ENCODE measurements at regions not wholly inside any gene's neighbourhood (a gene's known extent, or its start where the extent isn't known, plus 50 kb on each side); places are given as distances from the start of the nearest gene placed in this dataset.

- no peak for TF ChIP-seq NRF1 (conservative IDR thresholded peaks at IDR 0.05; ENCODE audit: low read depth, low read length)
- TF ChIP-seq, protein P1, sequence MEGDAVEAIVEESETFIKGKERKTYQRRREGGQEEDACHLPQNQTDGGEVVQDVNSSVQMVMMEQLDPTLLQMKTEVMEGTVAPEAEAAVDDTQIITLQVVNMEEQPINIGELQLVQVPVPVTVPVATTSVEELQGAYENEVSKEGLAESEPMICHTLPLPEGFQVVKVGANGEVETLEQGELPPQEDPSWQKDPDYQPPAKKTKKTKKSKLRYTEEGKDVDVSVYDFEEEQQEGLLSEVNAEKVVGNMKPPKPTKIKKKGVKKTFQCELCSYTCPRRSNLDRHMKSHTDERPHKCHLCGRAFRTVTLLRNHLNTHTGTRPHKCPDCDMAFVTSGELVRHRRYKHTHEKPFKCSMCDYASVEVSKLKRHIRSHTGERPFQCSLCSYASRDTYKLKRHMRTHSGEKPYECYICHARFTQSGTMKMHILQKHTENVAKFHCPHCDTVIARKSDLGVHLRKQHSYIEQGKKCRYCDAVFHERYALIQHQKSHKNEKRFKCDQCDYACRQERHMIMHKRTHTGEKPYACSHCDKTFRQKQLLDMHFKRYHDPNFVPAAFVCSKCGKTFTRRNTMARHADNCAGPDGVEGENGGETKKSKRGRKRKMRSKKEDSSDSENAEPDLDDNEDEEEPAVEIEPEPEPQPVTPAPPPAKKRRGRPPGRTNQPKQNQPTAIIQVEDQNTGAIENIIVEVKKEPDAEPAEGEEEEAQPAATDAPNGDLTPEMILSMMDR (IDR thresholded peaks at IDR 0.05 in 2 of 3, conservative IDR thresholded peaks at IDR 0.05 in 1 of 3; ENCODE audit: control insufficient read depth in 2 of 3, extremely low read depth in 1 of 3, insufficient read depth in 1 of 3, low read depth in 3 of 3, low read length in 3 of 3) = no peak
- no peak for TF ChIP-seq NFYB (IDR thresholded peaks at IDR 0.05; ENCODE audit: insufficient read depth, low read depth, low read length)
Measured at GRCh38 chr2:43019025-43019367, 207.4 kb downstream of the ZFP36L2 start.
